Sigmoid colon (tissue), 6 donors: ENCODE measurements at regions not wholly inside any gene's neighbourhood (a gene's known extent, or its start where the extent isn't known, plus 50 kb on each side); places are given as distances from the start of the nearest gene placed in this dataset.

Source experiments
- DNase-seq: peaks from one replicate; pipeline ENCODE4 v3.0.0-alpha.2; 2019
- H3K27ac ChIP-seq, 4 donors: fragments of 200-600 bp; sonication (generic); one replicate each; pipeline ENCODE4 v1.5.1; 2016 to 2019; ENCODE audit warnings: mild to moderate bottlenecking in 1 of 4
- H3K27me3 ChIP-seq, 3 donors: fragments of 200-600 bp; sonication (generic); one replicate each; pipeline ENCODE4 v1.5.1; 2019; ENCODE audit warnings: mild to moderate bottlenecking in 1 of 3
- H3K36me3 ChIP-seq, 4 donors: fragments of 200-600 bp; sonication (generic); one replicate each; pipeline ENCODE4 v1.5.1; 2016 to 2019
- H3K4me1 ChIP-seq, 4 donors: fragments of 200-600 bp; sonication (generic); one replicate each; pipeline ENCODE4 v1.5.1; 2017 to 2019
- H3K4me3 ChIP-seq, 4 donors: fragments of 200-600 bp; sonication (generic); one replicate each; pipeline ENCODE4 v1.5.1; 2017 to 2019; ENCODE audit warnings: mild to moderate bottlenecking in 2 of 4, moderate library complexity in 1 of 4
- H3K9me3 ChIP-seq, 4 donors: fragments of 200-600 bp in 3 of 4; sonication (generic) in 3 of 4; one replicate each; pipeline versions ENCODE4 v1.5.1 to v1.6.1; 2013 to 2019
- CTCF ChIP-seq, 4 experiments: fragments of 450-650 bp in 3 of 4; fragments of 200-600 bp in 1 of 4; IDR thresholded peaks; one replicate each; pipeline ENCODE4 v1.5.1; 2016 to 2019; ENCODE audit warnings: antibody characterized with exemption in 4 of 4, mild to moderate bottlenecking in 3 of 4, moderate library complexity in 2 of 4
- EP300 ChIP-seq, 4 donors: sonication (generic); formaldehyde crosslinking; IDR thresholded peaks; one replicate each; pipeline ENCODE4 v1.6.1; 2017; ENCODE audit warnings: antibody characterized with exemption in 4 of 4
- POLR2A ChIP-seq, 2 donors: fragments of 450-650 bp; IDR thresholded peaks; one replicate each; pipeline ENCODE4 v1.6.1; 2016; ENCODE audit warnings: antibody characterized with exemption in 2 of 2, mild to moderate bottlenecking in 2 of 2, moderate library complexity in 2 of 2
- POLR2AphosphoS5 ChIP-seq, 4 donors: sonication (generic); formaldehyde crosslinking; IDR thresholded peaks; one replicate each; pipeline ENCODE4 v1.6.1; 2017; ENCODE audit warnings: antibody characterized with exemption in 4 of 4
- WGBS, 2 donors: extraction: QIAGEN DNeasy Blood & Tissue Kit; methylation state at CpG; one replicate each; pipeline ENCODE4 v1.1.7; 2013; 5-methylcytosine and 5-hydroxymethylcytosine counted together
- intact Hi-C: fragments of 100-400 bp; cut with DNase I; formaldehyde crosslinking; loops from one replicate; pipeline ENCODE4 v1.15.1; 2023
- donor health status: healthy with polysubstance abuse.
- donor health status: healthy.

GRCh38 chr5:28734396-28734795 lies 1696.0 kb upstream of the CDH9 start:
- WGBS, 2 donors: 63 to 66% methylated on average over 3 of the region's 3 CpGs
- intact Hi-C loops: no loop called here
- H3K4me1 ChIP-seq: no peaks in the 10 kb centered on the region
- H3K27ac ChIP-seq: no peak overlapping the region
- no peaks in the 10 kb centered on the region for H3K9me3 ChIP-seq
- no peak for DNase-seq
- TF ChIP-seq POLR2A (IDR thresholded peaks at IDR 0.05): no peak
- no peak for TF ChIP-seq CTCF (IDR thresholded peaks at IDR 0.05)
- TF ChIP-seq EP300 (IDR thresholded peaks at IDR 0.05): no peak
- no peak for TF ChIP-seq POLR2AphosphoS5 (IDR thresholded peaks at IDR 0.05)
- H3K27me3 ChIP-seq: no peaks in the 10 kb centered on the region
- no peak overlapping the region for H3K4me3 ChIP-seq
- H3K36me3 ChIP-seq: no peaks in the 10 kb centered on the region

- intact Hi-C loops: no loop called here
- H3K4me3 ChIP-seq: no peak overlapping the region
- H3K4me1 ChIP-seq: no peaks in the 10 kb centered on the region
- TF ChIP-seq EP300 (IDR thresholded peaks at IDR 0.05) (no peak), POLR2A (IDR thresholded peaks at IDR 0.05) (no peak), CTCF (IDR thresholded peaks at IDR 0.05) (no peak), POLR2AphosphoS5 (IDR thresholded peaks at IDR 0.05) (no peak)
- no peaks in the 10 kb centered on the region for H3K36me3 ChIP-seq
- H3K9me3 ChIP-seq: peaks cover 0 to 2% (median 0%) of the 10 kb centered on the region in 4 donors
- H3K27me3 ChIP-seq: no peaks in the 10 kb centered on the region
- no peak for DNase-seq
- 90 to 94% methylated on average over 1 of the region's 1 CpG for WGBS, 2 donors
- H3K27ac ChIP-seq: no peak overlapping the region
Observed at GRCh38 chr5:28729067-28729466, 1690.7 kb upstream of the CDH9 start.

- H3K4me1 ChIP-seq: no peaks in the 10 kb centered on the region
- 87 to 94% methylated on average over 2 of the region's 2 CpGs for WGBS, 2 donors
- no peak overlapping the region for H3K27ac ChIP-seq
- no peak overlapping the region for H3K4me3 ChIP-seq
- DNase-seq: no peak
- TF ChIP-seq EP300 (IDR thresholded peaks at IDR 0.05): no peak
- TF ChIP-seq POLR2AphosphoS5 (IDR thresholded peaks at IDR 0.05): no peak
- no peak for TF ChIP-seq CTCF (IDR thresholded peaks at IDR 0.05)
- TF ChIP-seq POLR2A (IDR thresholded peaks at IDR 0.05): no peak
- H3K27me3 ChIP-seq: no peaks in the 10 kb centered on the region
- intact Hi-C loops: no loop called here
- H3K9me3 ChIP-seq: peaks cover 0 to 2% (median 0%) of the 10 kb centered on the region in 4 donors
- H3K36me3 ChIP-seq: no peaks in the 10 kb centered on the region
Observed at GRCh38 chr5:28726815-28727214, 1688.4 kb upstream of the CDH9 start.

GRCh38 chr5:28725001-28725400 lies 1686.6 kb upstream of the CDH9 start:
- no peak for TF ChIP-seq CTCF (IDR thresholded peaks at IDR 0.05)
- TF ChIP-seq POLR2AphosphoS5 (IDR thresholded peaks at IDR 0.05): no peak
- no peak for TF ChIP-seq POLR2A (IDR thresholded peaks at IDR 0.05)
- TF ChIP-seq EP300 (IDR thresholded peaks at IDR 0.05): no peak
- H3K27ac ChIP-seq: no peak overlapping the region
- WGBS, 2 donors: 87 to 90% methylated on average over 3 of the region's 3 CpGs
- intact Hi-C loops: no loop called here
- no peak for DNase-seq
- H3K4me3 ChIP-seq: no peak overlapping the region
- H3K9me3 ChIP-seq: peaks cover 0 to 2% (median 0%) of the 10 kb centered on the region in 4 donors
- H3K36me3 ChIP-seq: no peaks in the 10 kb centered on the region
- no peaks in the 10 kb centered on the region for H3K27me3 ChIP-seq
- no peaks in the 10 kb centered on the region for H3K4me1 ChIP-seq
